Activated T-helper 17 cell treated with anti-CD3 and anti-CD28 coated beads, Interleukin-2, amount 50 U/mL, for 72 hours (primary cell): ENCODE measurements at regions not wholly inside any gene's neighbourhood (a gene's known extent, or its start where the extent isn't known, plus 50 kb on each side); places are given as distances from the start of the nearest gene placed in this dataset.
A peak's percentile ranks its signal among the peaks of the same experiment; 100 is the strongest.

Experiments
- ATAC-seq: fragments of 150-1000 bp; cut with Tn5 transposase; replicated peaks from 2 replicates; pipeline ENCODE4 v1.10.0; 2021; ENCODE audit warnings: mild to moderate bottlenecking, moderate library complexity
- H3K27ac Mint-ChIP-seq: one replicate; pipeline ENCODE4 v1.8.0; 2022; ENCODE audit warnings: mixed read lengths
- H3K27me3 Mint-ChIP-seq: one replicate; pipeline ENCODE4 v1.8.0; 2022; ENCODE audit warnings: mixed read lengths
- H3K36me3 Mint-ChIP-seq: one replicate; pipeline ENCODE4 v1.8.0; 2022; ENCODE audit warnings: low read depth, mild to moderate bottlenecking, mixed read lengths
- H3K4me1 Mint-ChIP-seq: one replicate; pipeline ENCODE4 v1.8.0; 2022; ENCODE audit warnings: mixed read lengths
- H3K4me3 Mint-ChIP-seq: one replicate; pipeline ENCODE4 v1.8.0; 2022; ENCODE audit warnings: mild to moderate bottlenecking, mixed read lengths
- H3K9me3 Mint-ChIP-seq: one replicate; pipeline ENCODE4 v1.8.0; 2022; ENCODE audit warnings: mixed read lengths

- H3K27ac Mint-ChIP-seq: no peak overlapping the region
- no peaks in the 10 kb centered on the region for H3K4me1 Mint-ChIP-seq
- peaks cover 7% of the 10 kb centered on the region for H3K27me3 Mint-ChIP-seq
- H3K36me3 Mint-ChIP-seq: no peaks in the 10 kb centered on the region
- no peak overlapping the region for H3K4me3 Mint-ChIP-seq
- no peaks in the 10 kb centered on the region for H3K9me3 Mint-ChIP-seq
- no peak for ATAC-seq
Measured at GRCh38 chr5:69029292-69029691, 64.5 kb upstream of the SLC30A5 start.

DNA sequence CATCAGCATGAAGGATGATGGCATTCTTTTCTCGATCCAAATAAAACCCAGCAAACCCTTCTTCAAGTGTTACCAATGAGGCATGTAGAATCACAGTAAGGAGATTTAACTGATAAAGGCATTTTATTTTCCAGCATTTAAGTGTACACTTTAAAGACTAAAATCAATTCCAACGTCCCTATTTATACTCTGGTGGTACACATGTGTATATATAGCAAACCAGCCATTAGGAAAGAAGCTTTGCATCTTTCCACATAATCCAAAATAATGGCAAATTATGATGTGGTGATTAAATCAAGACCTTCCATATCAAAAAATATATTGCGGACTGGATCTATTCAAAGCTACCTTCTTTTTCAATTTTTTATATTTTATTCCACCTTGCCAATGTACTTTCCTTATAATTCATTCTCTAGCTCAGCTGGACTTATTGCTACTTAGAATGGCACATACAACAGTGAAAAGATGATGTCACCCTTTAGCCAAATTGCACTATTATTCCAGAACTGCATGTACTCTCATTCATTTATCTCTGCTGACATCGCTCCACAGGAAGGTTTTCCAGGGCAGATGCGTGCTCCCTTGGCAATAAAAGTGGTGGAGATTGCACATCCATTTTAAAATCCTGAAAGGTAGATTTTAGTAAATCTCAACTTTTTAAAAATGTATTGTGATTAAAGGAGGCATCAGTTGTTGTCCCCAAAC is 63.3 kb upstream of the SLC30A5 start:
- Mint-ChIP-seq H3K4me1 (no peaks in the 10 kb centered on the region), H3K4me3 (no peak overlapping the region), H3K27me3 (peaks cover 7% of the 10 kb centered on the region), H3K36me3 (no peaks in the 10 kb centered on the region), H3K9me3 (no peaks in the 10 kb centered on the region), H3K27ac (no peak overlapping the region)
- no peak for ATAC-seq

DNA sequence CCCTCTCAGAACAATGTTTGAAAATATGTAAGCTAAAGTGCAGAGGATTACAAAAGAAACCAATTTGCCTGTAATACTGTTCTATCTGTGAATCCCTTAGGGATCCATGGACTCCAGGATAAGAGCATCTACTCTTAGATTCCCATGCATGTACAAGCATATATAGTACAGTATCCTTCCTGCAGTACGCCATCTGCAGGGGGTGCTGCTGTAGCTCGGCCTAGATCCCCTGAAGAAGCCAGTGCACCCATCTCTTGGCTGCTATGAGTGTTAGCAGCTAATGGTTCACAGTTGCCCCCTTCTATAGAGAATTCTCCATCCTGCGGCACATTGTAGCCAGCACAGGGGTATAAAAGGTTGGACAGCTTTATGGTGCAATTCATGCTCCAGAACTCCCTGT is 61.8 kb upstream of the SLC30A5 start:
- Mint-ChIP-seq H3K36me3 (no peaks in the 10 kb centered on the region), H3K27me3 (peaks cover 7% of the 10 kb centered on the region), H3K4me1 (no peaks in the 10 kb centered on the region), H3K4me3 (no peak overlapping the region), H3K9me3 (no peaks in the 10 kb centered on the region), H3K27ac (no peak overlapping the region)
- no peak for ATAC-seq

DNA sequence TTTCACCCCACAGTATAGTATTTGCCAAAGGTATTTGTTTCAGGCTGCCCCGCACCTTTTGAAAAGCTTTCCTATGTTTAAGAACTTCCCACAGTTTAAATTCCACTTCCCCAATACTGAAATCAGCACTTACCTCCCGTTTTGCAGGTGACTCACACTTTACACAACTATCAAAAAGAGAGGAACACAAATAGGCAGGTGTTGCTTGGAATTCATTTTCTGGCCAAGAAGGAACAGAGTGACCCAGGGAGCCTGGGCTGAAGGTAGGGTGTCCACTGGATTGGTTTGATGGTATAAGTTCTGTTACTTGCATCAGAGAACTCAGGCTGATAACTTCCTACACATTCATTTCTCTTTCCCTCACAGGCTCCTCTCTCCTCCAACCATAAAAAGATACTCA is 60.1 kb upstream of the SLC30A5 start:
- peaks cover 7% of the 10 kb centered on the region for H3K27me3 Mint-ChIP-seq
- H3K36me3 Mint-ChIP-seq: no peaks in the 10 kb centered on the region
- no peaks in the 10 kb centered on the region for H3K9me3 Mint-ChIP-seq
- H3K27ac Mint-ChIP-seq: no peak overlapping the region
- no peaks in the 10 kb centered on the region for H3K4me1 Mint-ChIP-seq
- H3K4me3 Mint-ChIP-seq: no peak overlapping the region
- ATAC-seq: no peak

DNA sequence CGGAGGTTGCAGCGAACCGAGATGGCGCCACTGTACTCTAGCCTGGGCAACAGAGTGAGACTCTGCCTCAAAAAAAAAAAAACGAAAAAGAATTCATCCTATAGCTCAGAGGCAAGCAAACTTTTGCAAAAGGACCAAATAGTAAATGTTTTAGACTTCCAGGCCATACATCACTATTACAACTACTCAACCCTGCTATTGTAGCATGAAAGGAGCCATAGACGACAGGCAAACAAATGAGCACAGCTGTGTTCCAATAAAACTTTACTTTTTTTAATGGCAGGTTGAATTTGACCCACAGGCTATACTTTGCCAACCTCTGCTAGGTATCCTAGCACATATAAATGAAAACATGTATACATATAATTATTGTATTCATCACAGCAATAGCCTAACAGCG is 58.9 kb upstream of the SLC30A5 start:
- ATAC-seq: no peak
- Mint-ChIP-seq H3K27me3 (peaks cover 6% of the 10 kb centered on the region), H3K4me3 (no peak overlapping the region), H3K4me1 (no peaks in the 10 kb centered on the region), H3K9me3 (no peaks in the 10 kb centered on the region), H3K36me3 (no peaks in the 10 kb centered on the region), H3K27ac (no peak overlapping the region)

DNA sequence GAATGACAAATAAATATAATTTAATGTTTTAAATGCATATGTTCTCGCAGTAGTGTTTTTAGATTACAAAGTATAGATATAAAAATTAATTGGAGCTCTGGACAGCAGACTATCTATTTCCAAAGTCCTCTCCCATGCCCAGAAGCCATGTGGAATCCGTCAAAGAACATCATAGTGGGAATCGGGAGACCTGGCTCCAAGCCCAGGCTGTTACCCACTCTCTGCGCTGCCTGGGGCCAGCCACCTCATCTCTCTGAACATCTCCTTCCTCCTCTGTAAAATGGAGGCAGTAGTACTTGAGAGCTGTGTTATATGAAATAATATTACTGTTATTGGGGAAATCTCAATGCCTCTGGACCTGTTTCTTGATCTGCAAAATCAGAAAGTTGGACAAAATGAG is 58.1 kb upstream of the SLC30A5 start:
- Mint-ChIP-seq H3K4me1 (no peaks in the 10 kb centered on the region), H3K27ac (no peak overlapping the region)

DNA sequence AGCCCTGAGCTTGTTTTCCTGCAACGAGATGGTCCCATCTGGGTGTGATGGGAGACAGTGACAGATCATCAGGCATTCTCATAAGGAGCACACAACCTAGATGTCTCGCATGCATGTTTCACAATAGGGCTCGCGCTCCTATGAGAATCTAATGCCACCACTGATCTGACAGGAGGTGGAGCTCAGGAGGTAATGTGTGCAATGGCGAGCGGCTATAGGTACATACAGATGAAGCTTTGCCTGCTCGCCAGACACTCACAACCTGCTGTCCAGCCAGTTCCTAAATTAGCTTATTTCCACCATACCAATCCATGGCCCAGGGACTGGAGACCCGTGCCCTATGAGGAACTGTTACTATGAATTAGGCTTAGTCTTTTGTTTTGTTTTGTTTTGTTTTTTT is 55.3 kb upstream of the SLC30A5 start:
- no peaks in the 10 kb centered on the region for H3K9me3 Mint-ChIP-seq
- H3K36me3 Mint-ChIP-seq: no peaks in the 10 kb centered on the region
- H3K27ac Mint-ChIP-seq: no peak overlapping the region
- ATAC-seq: no peak
- peaks cover 2% of the 10 kb centered on the region for H3K4me1 Mint-ChIP-seq
- no peak overlapping the region for H3K4me3 Mint-ChIP-seq
- peaks cover 4% of the 10 kb centered on the region for H3K27me3 Mint-ChIP-seq

More for the DNA sequence above, 58.1 kb upstream of the SLC30A5 start:
- H3K27me3 Mint-ChIP-seq: peaks cover 4% of the 10 kb centered on the region
- no peaks in the 10 kb centered on the region for H3K9me3 Mint-ChIP-seq
- ATAC-seq: no peak
- no peak overlapping the region for H3K4me3 Mint-ChIP-seq
- no peaks in the 10 kb centered on the region for H3K36me3 Mint-ChIP-seq

DNA sequence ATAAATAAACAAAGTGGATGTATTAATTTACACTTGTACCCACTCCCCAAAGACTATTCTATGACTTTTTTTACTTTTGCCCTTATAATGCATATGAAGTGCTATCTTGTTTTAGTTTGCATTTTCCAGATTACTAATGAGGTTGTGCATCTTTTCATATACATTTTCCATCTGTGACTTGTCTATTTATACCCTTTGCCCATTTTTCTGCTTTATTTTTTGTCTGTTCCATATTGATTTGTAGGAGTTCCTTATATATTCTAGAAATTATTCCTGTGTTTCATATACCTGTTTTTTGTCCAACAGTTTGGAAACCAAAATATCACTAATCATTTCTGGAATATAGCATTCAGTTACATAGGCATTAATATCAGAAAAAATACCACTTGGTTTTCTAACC is 54.0 kb upstream of the SLC30A5 start:
- no peaks in the 10 kb centered on the region for H3K9me3 Mint-ChIP-seq
- H3K27me3 Mint-ChIP-seq: no peaks in the 10 kb centered on the region
- ATAC-seq: no peak
- no peak overlapping the region for H3K27ac Mint-ChIP-seq
- H3K4me1 Mint-ChIP-seq: peaks cover 5% of the 10 kb centered on the region
- H3K36me3 Mint-ChIP-seq: no peaks in the 10 kb centered on the region
- no peak overlapping the region for H3K4me3 Mint-ChIP-seq

DNA sequence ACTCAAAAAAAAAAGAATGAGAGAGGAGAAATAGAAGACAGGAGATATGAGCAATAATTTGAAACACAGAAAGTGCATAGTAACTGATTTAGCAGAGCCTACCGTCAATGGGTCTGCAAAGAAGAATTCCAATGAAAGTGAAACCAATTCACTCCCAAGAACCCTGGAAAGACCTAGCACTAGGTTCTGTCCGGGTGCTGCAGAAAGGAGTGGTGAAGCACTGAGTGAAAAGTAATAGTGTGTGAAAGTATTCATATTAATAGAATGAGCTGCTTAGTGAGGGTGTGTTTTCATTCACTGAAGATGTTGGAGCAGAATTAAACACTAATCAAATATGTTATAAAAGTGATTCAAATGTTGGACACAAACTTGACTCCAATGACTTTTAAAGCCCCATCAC is 51.3 kb upstream of the SLC30A5 start:
- ATAC-seq: peak; percentile 32
- H3K27ac Mint-ChIP-seq: peak overlapping the region; percentile 90
- H3K4me3 Mint-ChIP-seq: peak overlapping the region; percentile 87
- H3K36me3 Mint-ChIP-seq: no peaks in the 10 kb centered on the region
- H3K9me3 Mint-ChIP-seq: no peaks in the 10 kb centered on the region
- no peaks in the 10 kb centered on the region for H3K27me3 Mint-ChIP-seq
- H3K4me1 Mint-ChIP-seq: peaks cover 10% of the 10 kb centered on the region

DNA sequence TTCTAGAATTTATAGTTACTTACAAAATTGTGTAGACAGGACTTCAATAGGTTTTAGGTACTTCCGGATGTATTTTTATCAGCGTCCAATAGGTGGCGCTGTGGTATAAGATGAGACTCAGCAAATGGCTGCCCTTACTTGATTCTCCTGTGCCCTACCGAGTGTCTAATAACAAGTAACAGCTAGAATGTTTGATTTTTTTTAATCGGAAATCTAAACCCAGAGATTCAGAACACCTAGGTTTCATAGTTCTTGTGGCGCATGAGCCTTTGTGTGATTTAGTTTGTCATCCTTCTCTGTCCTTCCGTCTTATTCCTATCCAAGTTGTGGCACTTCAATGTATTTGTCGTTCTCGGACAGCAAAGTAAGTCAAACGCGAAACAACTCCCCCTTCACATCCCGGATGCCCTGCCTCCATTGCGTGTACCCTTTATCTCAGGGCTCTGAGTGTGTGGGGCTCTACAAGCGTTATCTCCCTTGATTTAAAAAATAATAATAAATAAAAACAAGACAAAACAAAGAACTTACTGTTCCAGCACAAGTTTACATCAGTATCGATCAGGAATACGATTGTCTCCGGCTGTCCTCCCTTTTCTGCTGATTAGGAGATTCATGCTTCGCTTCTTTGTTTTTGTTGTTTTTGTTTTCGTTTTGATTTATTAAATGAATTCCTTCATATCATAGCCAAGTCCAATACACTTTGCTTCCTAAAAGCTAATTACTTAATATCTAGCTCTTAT is 50.7 kb upstream of the SLC30A5 start:
- Mint-ChIP-seq H3K4me3 (peak overlapping the region; percentile 87), H3K9me3 (no peaks in the 10 kb centered on the region), H3K4me1 (peaks cover 10% of the 10 kb centered on the region), H3K27ac (peak overlapping the region; percentile 90), H3K36me3 (no peaks in the 10 kb centered on the region), H3K27me3 (no peaks in the 10 kb centered on the region)
- peak; percentile 97 for ATAC-seq

- no peak for ATAC-seq
- Mint-ChIP-seq H3K36me3 (no peaks in the 10 kb centered on the region), H3K4me1 (peaks cover 10% of the 10 kb centered on the region), H3K27ac (peak overlapping the region; percentile 90), H3K4me3 (peak overlapping the region; percentile 87), H3K27me3 (no peaks in the 10 kb centered on the region), H3K9me3 (no peaks in the 10 kb centered on the region)
Measured at GRCh38 chr5:69043655-69043996, 50.2 kb upstream of the SLC30A5 start.
